Mesenchymal stem cell (in vitro differentiated cells and primary cell): ENCODE measurements at regions not wholly inside any gene's neighbourhood (a gene's known extent, or its start where the extent isn't known, plus 50 kb on each side); places are given as distances from the start of the nearest gene placed in this dataset.

ENCODE experiments used
- DNase-seq: peaks from one replicate; pipeline ENCODE4 v3.0.0-alpha.2; 2013
- H2AFZ ChIP-seq: one replicate; pipeline ENCODE4 v1.6.1; 2013; ENCODE audit warnings: low read depth, mild to moderate bottlenecking, control low read depth, inconsistent platforms, low read length, moderate library complexity
- H2AK5ac ChIP-seq: 2 replicates; pipeline ENCODE4 v1.6.1; 2013; ENCODE audit warnings: low read length, moderate library complexity, mild to moderate bottlenecking, inconsistent platforms; ENCODE audit not compliant: severe bottlenecking
- H2BK120ac ChIP-seq: one replicate; pipeline ENCODE4 v1.6.1; 2013; ENCODE audit warnings: low read depth, mild to moderate bottlenecking, inconsistent platforms, low read length, moderate library complexity
- H2BK12ac ChIP-seq, 2 experiments: one replicate each; pipeline ENCODE4 v1.6.1; 2013; ENCODE audit warnings: inconsistent platforms in 2 of 2, low read length in 2 of 2, mild to moderate bottlenecking in 2 of 2, moderate library complexity in 2 of 2, control low read depth in 1 of 2
- H2BK15ac ChIP-seq: one replicate; pipeline ENCODE4 v1.6.1; 2013; ENCODE audit warnings: mild to moderate bottlenecking, low read depth, inconsistent platforms; ENCODE audit not compliant: poor library complexity, severe bottlenecking
- H2BK5ac ChIP-seq: 2 replicates; pipeline ENCODE4 v1.6.1; 2013; ENCODE audit warnings: low read depth, mild to moderate bottlenecking, low read length, control low read depth, inconsistent platforms; ENCODE audit not compliant: poor library complexity, severe bottlenecking
- H3K14ac ChIP-seq, 2 experiments: one replicate each; pipeline ENCODE4 v1.6.1; 2013; ENCODE audit warnings: inconsistent platforms in 2 of 2, low read length in 2 of 2, control low read depth in 1 of 2, mild to moderate bottlenecking in 1 of 2, moderate library complexity in 1 of 2
- H3K18ac ChIP-seq, 2 experiments: one replicate each; pipeline ENCODE4 v1.6.1; 2013; ENCODE audit warnings: inconsistent platforms in 2 of 2, low read length in 2 of 2, control low read depth in 1 of 2, low read depth in 1 of 2, mild to moderate bottlenecking in 1 of 2
- H3K23ac ChIP-seq, 2 experiments: one replicate each; pipeline ENCODE4 v1.6.1; 2013; ENCODE audit warnings: inconsistent platforms in 2 of 2, low read length in 2 of 2, mild to moderate bottlenecking in 2 of 2, moderate library complexity in 2 of 2, control low read depth in 1 of 2
- H3K27ac ChIP-seq: 2 replicates; pipeline ENCODE4 v1.5.1; 2013; ENCODE audit warnings: mild to moderate bottlenecking, moderate library complexity, low read length, control low read depth, inconsistent platforms; ENCODE audit not compliant: poor library complexity, severe bottlenecking
- H3K27me3 ChIP-seq, 2 experiments: 2 replicates each; pipeline versions ENCODE4 v1.6.1 to v1.7.0; 2013; ENCODE audit warnings: low read length in 2 of 2, mild to moderate bottlenecking in 2 of 2, moderate library complexity in 2 of 2, control low read depth in 1 of 2, inconsistent platforms in 1 of 2; ENCODE audit not compliant: control insufficient read depth in 1 of 2, insufficient read depth in 1 of 2
- H3K36me3 ChIP-seq, 2 experiments: 2 replicates each; pipeline versions ENCODE4 v1.6.1 to v1.7.0; 2013; ENCODE audit warnings: low read length in 2 of 2, control low read depth in 1 of 2, inconsistent platforms in 1 of 2, low read depth in 1 of 2, mild to moderate bottlenecking in 1 of 2; ENCODE audit not compliant: insufficient read depth in 2 of 2, control insufficient read depth in 1 of 2
- H3K4ac ChIP-seq, 2 experiments: one replicate each; pipeline ENCODE4 v1.6.1; 2013; ENCODE audit warnings: inconsistent platforms in 2 of 2, low read length in 2 of 2, mild to moderate bottlenecking in 2 of 2, moderate library complexity in 2 of 2, control low read depth in 1 of 2, low read depth in 1 of 2
- H3K4me1 ChIP-seq: 2 replicates; pipeline ENCODE4 v1.6.1; 2013; ENCODE audit warnings: low read depth, low read length, control low read depth; ENCODE audit not compliant: control insufficient read depth, insufficient read depth
- H3K4me2 ChIP-seq: 2 replicates; pipeline ENCODE4 v1.6.1; 2013; ENCODE audit warnings: low read length, mild to moderate bottlenecking, inconsistent platforms; ENCODE audit not compliant: poor library complexity, severe bottlenecking
- H3K4me3 ChIP-seq, 2 experiments: 2 replicates each; pipeline versions ENCODE4 v1.5.1 to v1.7.0; 2013; ENCODE audit warnings: low read length in 2 of 2, mild to moderate bottlenecking in 2 of 2, control low read depth in 1 of 2, low read depth in 1 of 2; ENCODE audit not compliant: insufficient read depth in 1 of 2
- H3K79me1 ChIP-seq: replicated peaks from 2 replicates; pipeline ENCODE4 v1.6.1; 2013; ENCODE audit warnings: mild to moderate bottlenecking, control low read depth, low read length, inconsistent platforms; ENCODE audit not compliant: poor library complexity, severe bottlenecking
- H3K9ac ChIP-seq: 2 replicates; pipeline ENCODE4 v1.7.0; 2013; ENCODE audit warnings: mild to moderate bottlenecking, low read length, moderate library complexity
- H3K9me3 ChIP-seq: 2 replicates; pipeline ENCODE4 v1.7.0; 2013; ENCODE audit warnings: mild to moderate bottlenecking, low read length; ENCODE audit not compliant: control insufficient read depth
- H4K8ac ChIP-seq: one replicate; pipeline ENCODE4 v1.6.1; 2013; ENCODE audit warnings: inconsistent platforms, mild to moderate bottlenecking, low read length, moderate library complexity
- H4K91ac ChIP-seq: one replicate; pipeline ENCODE4 v1.6.1; 2013; ENCODE audit warnings: mild to moderate bottlenecking, low read length, inconsistent platforms
- WGBS: methylation state at CpG from one replicate; pipeline ENCODE4 v1.1.7; 2013; ENCODE audit warnings: mixed read lengths; 5-methylcytosine and 5-hydroxymethylcytosine counted together

DNA sequence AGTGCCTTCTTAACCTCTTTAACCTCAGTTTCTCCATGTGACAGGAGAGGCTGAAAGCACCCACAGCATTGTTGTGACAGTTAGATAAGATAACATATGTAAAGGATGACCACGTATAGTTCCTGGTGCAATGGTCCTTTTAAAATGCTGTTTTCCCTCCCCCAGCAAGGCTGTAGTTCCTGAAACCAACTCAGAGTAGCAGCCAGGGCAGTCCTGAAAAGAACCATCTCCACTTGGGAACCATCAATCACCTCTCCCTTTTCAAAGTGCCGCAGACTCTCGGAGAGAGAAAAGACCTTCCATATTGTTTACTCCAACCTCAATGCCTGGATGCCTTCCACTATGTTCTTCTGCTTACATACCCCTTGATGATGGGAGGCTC is 158.8 kb downstream of the DDX1 start:
- no peak overlapping the region for H4K8ac ChIP-seq
- H3K9ac ChIP-seq = no peak overlapping the region
- H2BK12ac ChIP-seq = no peak overlapping the region
- no peaks in the 10 kb centered on the region for H3K79me1 ChIP-seq
- no peak overlapping the region for H3K4me3 ChIP-seq
- no peaks in the 10 kb centered on the region for H3K9me3 ChIP-seq
- H3K4me2 ChIP-seq = no peak overlapping the region
- H3K18ac ChIP-seq = no peak overlapping the region
- H4K91ac ChIP-seq = no peak overlapping the region
- no peaks in the 10 kb centered on the region for H3K36me3 ChIP-seq
- peaks cover 29% of the 10 kb centered on the region for H3K4me1 ChIP-seq
- no peak overlapping the region for H3K27ac ChIP-seq
- no peak overlapping the region for H2AK5ac ChIP-seq
- WGBS = 34% methylated on average over 3 of the region's 3 CpGs
- H2BK5ac ChIP-seq = no peak overlapping the region
- H2BK120ac ChIP-seq = no peak overlapping the region
- H3K27me3 ChIP-seq = peaks cover 3 to 43% of the 10 kb centered on the region in 2 experiments
- no peak overlapping the region for H2AFZ ChIP-seq
- H2BK15ac ChIP-seq = no peak overlapping the region
- DNase-seq = no peak
- no peak overlapping the region for H3K23ac ChIP-seq
- H3K14ac ChIP-seq = no peak overlapping the region
- H3K4ac ChIP-seq = no peak overlapping the region

DNA sequence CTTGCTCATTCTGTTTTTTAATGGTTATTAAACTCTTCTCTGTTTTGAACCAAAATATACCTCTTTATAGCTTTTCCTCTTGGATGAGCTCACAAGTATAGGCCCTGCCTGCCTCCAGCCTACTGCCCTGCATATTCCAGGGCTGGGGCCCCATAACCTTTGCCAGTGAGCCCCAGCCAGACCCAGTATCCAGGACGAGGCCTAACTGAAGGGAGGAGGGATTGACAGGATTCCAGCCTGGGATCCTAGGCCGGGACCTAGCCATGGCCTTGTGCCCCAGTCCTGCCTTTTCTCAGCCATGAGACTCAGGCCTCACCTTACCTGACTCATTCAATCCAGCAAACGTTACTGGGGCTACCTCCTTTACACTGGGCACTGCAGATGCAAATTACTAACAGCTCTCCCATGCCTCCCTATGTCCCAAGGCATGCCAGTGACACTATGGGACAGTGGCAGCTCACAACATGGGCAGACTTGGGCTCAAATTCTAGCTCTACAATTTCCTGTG is 159.2 kb downstream of the DDX1 start:
- Histone ChIP-seq H3K4ac (no peak overlapping the region), H2BK15ac (no peak overlapping the region), H3K79me1 (no peaks in the 10 kb centered on the region), H2AK5ac (no peak overlapping the region), H3K4me1 (peaks cover 26% of the 10 kb centered on the region), H3K4me3 (no peak overlapping the region), H3K4me2 (no peak overlapping the region), H3K18ac (no peak overlapping the region), H2BK12ac (no peak overlapping the region), H3K9ac (no peak overlapping the region), H2BK5ac (no peak overlapping the region), H3K36me3 (no peaks in the 10 kb centered on the region), H3K23ac (no peak overlapping the region), H3K27me3 (peaks cover 4 to 39% of the 10 kb centered on the region in 2 experiments), H3K14ac (no peak overlapping the region), H4K91ac (no peak overlapping the region), H4K8ac (no peak overlapping the region), H2BK120ac (no peak overlapping the region), H3K9me3 (no peaks in the 10 kb centered on the region), H2AFZ (no peak overlapping the region), H3K27ac (no peak overlapping the region)
- 73% methylated on average over 3 of the region's 3 CpGs for WGBS
- DNase-seq = no peak

DNA sequence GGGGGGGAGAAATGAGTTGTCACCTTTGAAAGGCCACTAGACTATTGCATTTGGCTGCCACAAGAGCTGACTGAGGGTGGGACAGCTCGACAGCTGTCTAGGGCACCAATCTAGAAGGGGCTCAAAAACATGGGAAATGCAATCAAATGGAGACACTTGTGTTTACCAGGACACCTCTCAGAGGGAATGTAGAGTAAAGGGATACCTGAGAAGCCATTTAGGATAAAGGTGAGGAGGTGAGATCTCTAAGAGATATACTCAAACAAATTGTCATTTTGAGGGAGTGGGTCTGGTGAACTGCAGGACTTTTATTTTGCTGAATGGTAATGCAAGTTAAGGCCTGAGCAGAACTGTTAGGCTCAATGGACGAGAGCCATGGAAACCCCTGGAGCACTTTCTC is 159.8 kb downstream of the DDX1 start:
- H2BK12ac ChIP-seq = no peak overlapping the region
- H3K23ac ChIP-seq = no peak overlapping the region
- no peak overlapping the region for H3K27ac ChIP-seq
- 65% methylated on average over 1 of the region's 2 CpGs for WGBS
- H3K9me3 ChIP-seq = no peaks in the 10 kb centered on the region
- DNase-seq = no peak
- H2AFZ ChIP-seq = no peak overlapping the region
- H2BK120ac ChIP-seq = no peak overlapping the region
- no peak overlapping the region for H3K18ac ChIP-seq
- no peak overlapping the region for H4K8ac ChIP-seq
- H3K4ac ChIP-seq = no peak overlapping the region
- no peak overlapping the region for H4K91ac ChIP-seq
- peaks cover 7 to 33% of the 10 kb centered on the region in 2 experiments for H3K27me3 ChIP-seq
- no peak overlapping the region for H3K4me3 ChIP-seq
- H3K14ac ChIP-seq = no peak overlapping the region
- no peak overlapping the region for H3K4me2 ChIP-seq
- H2BK5ac ChIP-seq = no peak overlapping the region
- no peak overlapping the region for H2AK5ac ChIP-seq
- H3K79me1 ChIP-seq = no peaks in the 10 kb centered on the region
- no peak overlapping the region for H2BK15ac ChIP-seq
- peaks cover 22% of the 10 kb centered on the region for H3K4me1 ChIP-seq
- no peaks in the 10 kb centered on the region for H3K36me3 ChIP-seq
- no peak overlapping the region for H3K9ac ChIP-seq

DNA sequence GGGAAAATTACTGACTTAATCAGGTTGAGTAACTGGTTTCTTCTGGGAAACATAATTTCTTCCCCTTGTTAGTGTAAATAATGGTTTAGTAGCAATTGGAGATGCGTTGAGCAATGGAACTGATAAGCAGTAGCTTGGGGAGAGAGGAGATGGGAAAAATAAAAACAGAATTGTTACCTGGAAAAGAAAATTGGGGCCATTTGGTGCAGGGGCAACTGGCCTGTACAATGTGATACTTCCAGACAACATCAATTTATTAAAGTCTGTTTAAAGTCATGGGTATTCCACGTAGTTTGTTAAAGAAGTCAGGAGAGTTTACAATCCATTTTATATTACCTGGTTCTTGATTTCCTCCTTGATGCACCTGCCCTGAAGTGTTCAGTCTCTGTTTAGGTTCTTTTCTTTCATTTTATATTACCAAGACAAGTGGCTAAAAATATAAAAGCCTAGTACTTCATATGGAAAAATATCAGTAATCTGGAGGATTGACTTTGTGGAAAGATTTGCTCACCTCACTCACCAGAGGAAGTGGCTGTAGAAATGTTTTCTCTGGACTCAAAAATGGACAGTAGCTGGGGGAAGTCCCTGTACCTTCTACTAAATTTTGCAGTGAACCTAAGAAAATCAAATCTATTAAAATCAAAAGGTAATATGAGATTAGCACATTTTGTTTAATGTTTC is 161.0 kb downstream of the DDX1 start:
- 80% methylated on average over 1 of the region's 2 CpGs for WGBS
- no peak overlapping the region for H3K9ac ChIP-seq
- H2BK5ac ChIP-seq = no peak overlapping the region
- H3K9me3 ChIP-seq = no peaks in the 10 kb centered on the region
- no peak overlapping the region for H2AFZ ChIP-seq
- no peak overlapping the region for H2AK5ac ChIP-seq
- peaks cover 18% of the 10 kb centered on the region for H3K4me1 ChIP-seq
- H3K36me3 ChIP-seq = no peaks in the 10 kb centered on the region
- H3K27ac ChIP-seq = no peak overlapping the region
- no peak overlapping the region for H3K4me3 ChIP-seq
- H3K27me3 ChIP-seq = peaks cover 7 to 23% of the 10 kb centered on the region in 2 experiments
- H2BK120ac ChIP-seq = no peak overlapping the region
- H3K4me2 ChIP-seq = no peak overlapping the region
- H3K79me1 ChIP-seq = no peaks in the 10 kb centered on the region
- H2BK12ac ChIP-seq = no peak overlapping the region
- H4K91ac ChIP-seq = no peak overlapping the region
- no peak overlapping the region for H3K23ac ChIP-seq
- H3K18ac ChIP-seq = no peak overlapping the region
- no peak for DNase-seq
- H4K8ac ChIP-seq = no peak overlapping the region
- H3K4ac ChIP-seq = no peak overlapping the region
- H3K14ac ChIP-seq = no peak overlapping the region
- no peak overlapping the region for H2BK15ac ChIP-seq
